MG63 (cell line): ENCODE measurements at regions not wholly inside any gene's neighbourhood (a gene's known extent, or its start where the extent isn't known, plus 50 kb on each side); places are given as distances from the start of the nearest gene placed in this dataset.

Experiments
- DNase-seq: peaks from one replicate; pipeline ENCODE4 v3.0.0-alpha.2; 2020
- H3K27me3 ChIP-seq: fragments of 250-450 bp; sonication (Bioruptor Pico); 2 replicates; pipeline ENCODE4 v1.5.1; 2020; ENCODE audit warnings: mild to moderate bottlenecking, moderate library complexity
- H3K36me3 ChIP-seq: fragments of 250-450 bp; sonication (Bioruptor Pico); 2 replicates; pipeline ENCODE4 v1.5.1; 2020; ENCODE audit warnings: mild to moderate bottlenecking, moderate library complexity
- H3K4me3 ChIP-seq: fragments of 250-450 bp; sonication (Bioruptor Pico); 2 replicates; pipeline ENCODE4 v1.5.1; 2020; ENCODE audit warnings: mild to moderate bottlenecking, moderate library complexity
- H3K9me3 ChIP-seq: fragments of 250-450 bp; sonication (Bioruptor Pico); 2 replicates; pipeline ENCODE4 v1.5.1; 2020; ENCODE audit warnings: mild to moderate bottlenecking, moderate library complexity

- H3K9me3 ChIP-seq, result no peaks in the 10 kb centered on the region; the same call in 1 of the 2 replicates
- no peak for DNase-seq
- H3K4me3 ChIP-seq, result no peak overlapping the region
- H3K36me3 ChIP-seq, result no peaks in the 10 kb centered on the region
- no peaks in the 10 kb centered on the region for H3K27me3 ChIP-seq
Observed at GRCh38 chr12:67852701-67853100, 136.5 kb upstream of the IFNG-AS1 start.

DNA sequence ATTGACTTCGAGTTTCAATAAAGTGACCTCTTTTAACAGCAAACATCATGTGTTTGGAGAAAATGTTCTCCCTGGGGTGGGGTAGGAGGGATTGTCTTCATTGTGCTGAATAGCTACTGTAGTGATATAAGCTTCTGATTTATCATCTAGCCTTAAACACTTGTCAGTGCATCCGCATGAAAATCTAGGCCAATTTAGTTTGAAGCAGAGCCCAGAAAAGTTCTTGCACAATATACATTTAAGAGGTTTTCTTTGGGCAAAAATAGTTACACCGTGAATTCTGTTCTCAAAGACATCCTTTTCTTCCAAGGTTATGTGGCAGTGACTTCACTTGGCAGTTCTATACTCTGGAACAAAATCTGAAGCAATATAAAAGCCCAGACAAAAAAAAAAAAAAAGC is 136.0 kb upstream of the IFNG-AS1 start:
- Histone ChIP-seq H3K27me3 (no peaks in the 10 kb centered on the region), H3K9me3 (peaks cover 2% of the 10 kb centered on the region; the same call in 1 of the 2 replicates), H3K36me3 (no peaks in the 10 kb centered on the region), H3K4me3 (no peak overlapping the region)
- no peak for DNase-seq

- H3K36me3 ChIP-seq, result no peaks in the 10 kb centered on the region
- no peak for DNase-seq
- peaks cover 2% of the 10 kb centered on the region; the same call in 1 of the 2 replicates for H3K9me3 ChIP-seq
- H3K27me3 ChIP-seq, result no peaks in the 10 kb centered on the region
- H3K4me3 ChIP-seq, result no peak overlapping the region
Observed at GRCh38 chr12:67854351-67854750, 134.9 kb upstream of the IFNG-AS1 start.

DNA sequence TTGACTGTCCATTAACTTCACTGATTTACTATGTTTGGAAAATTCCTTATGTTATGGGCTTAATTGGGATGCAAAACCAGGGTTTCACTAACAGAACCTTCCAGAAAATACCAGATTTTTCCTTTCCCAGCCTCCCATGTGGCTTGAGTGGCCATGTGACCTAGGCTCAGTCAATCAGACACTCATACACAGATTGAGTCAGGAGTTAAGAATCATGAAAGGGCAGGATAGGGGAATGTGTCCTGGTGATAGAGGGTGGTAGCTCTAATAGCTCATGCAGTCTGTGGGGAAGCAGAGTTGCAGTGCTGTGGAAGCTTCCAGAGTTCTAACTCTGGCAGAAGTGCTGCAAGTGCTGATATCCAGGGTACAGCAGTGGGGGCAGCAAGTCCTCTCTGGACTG is 134.1 kb upstream of the IFNG-AS1 start:
- Histone ChIP-seq H3K4me3 (no peak overlapping the region), H3K9me3 (peaks cover 2% of the 10 kb centered on the region; the same call in 1 of the 2 replicates), H3K27me3 (no peaks in the 10 kb centered on the region), H3K36me3 (no peaks in the 10 kb centered on the region)
- DNase-seq, result no peak

- no peak for DNase-seq
- Histone ChIP-seq H3K36me3 (no peaks in the 10 kb centered on the region), H3K9me3 (no peaks in the 10 kb centered on the region), H3K4me3 (no peak overlapping the region), H3K27me3 (no peaks in the 10 kb centered on the region)
Observed at GRCh38 chr12:67871231-67871630, 118.0 kb upstream of the IFNG-AS1 start.

- DNase-seq, result no peak
- Histone ChIP-seq H3K9me3 (no peaks in the 10 kb centered on the region), H3K4me3 (no peak overlapping the region), H3K36me3 (no peaks in the 10 kb centered on the region), H3K27me3 (no peaks in the 10 kb centered on the region)
Observed at GRCh38 chr12:67873355-67873754, 115.9 kb upstream of the IFNG-AS1 start.

GRCh38 chr12:67876305-67876915 is 112.8 kb upstream of the IFNG-AS1 start:
- DNase-seq, result no peak
- no peaks in the 10 kb centered on the region for H3K36me3 ChIP-seq
- H3K27me3 ChIP-seq, result no peaks in the 10 kb centered on the region
- H3K4me3 ChIP-seq, result no peak overlapping the region
- no peaks in the 10 kb centered on the region for H3K9me3 ChIP-seq

DNA sequence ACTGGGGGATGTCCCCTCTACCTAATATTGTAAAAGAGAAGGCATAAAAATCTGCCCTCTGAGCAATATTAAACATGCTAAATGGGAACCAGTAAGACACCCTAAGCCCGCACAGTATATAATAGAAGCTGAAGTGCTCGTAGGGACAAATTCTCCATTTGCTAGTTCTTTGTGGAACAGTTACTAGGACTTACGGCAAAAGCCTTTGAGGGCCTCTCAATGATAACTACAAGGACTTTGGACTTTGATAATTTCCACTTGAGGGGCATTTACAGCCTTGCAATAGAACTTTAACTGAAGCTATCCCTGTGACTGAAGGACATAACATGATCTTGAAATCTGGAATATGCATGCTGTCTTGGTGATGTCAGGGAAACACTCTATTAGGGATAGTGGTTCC is 111.5 kb upstream of the IFNG-AS1 start:
- DNase-seq, result no peak
- H3K4me3 ChIP-seq, result no peak overlapping the region
- no peaks in the 10 kb centered on the region for H3K9me3 ChIP-seq
- no peaks in the 10 kb centered on the region for H3K36me3 ChIP-seq
- no peaks in the 10 kb centered on the region for H3K27me3 ChIP-seq

- H3K36me3 ChIP-seq, result no peaks in the 10 kb centered on the region
- no peak overlapping the region for H3K4me3 ChIP-seq
- no peaks in the 10 kb centered on the region for H3K9me3 ChIP-seq
- no peaks in the 10 kb centered on the region for H3K27me3 ChIP-seq
- no peak for DNase-seq
Observed at GRCh38 chr12:67879937-67880336, 109.3 kb upstream of the IFNG-AS1 start.

GRCh38 chr12:67881565-67881964 is 107.7 kb upstream of the IFNG-AS1 start:
- H3K36me3 ChIP-seq, result no peaks in the 10 kb centered on the region
- no peak overlapping the region for H3K4me3 ChIP-seq
- H3K27me3 ChIP-seq, result no peaks in the 10 kb centered on the region; the same call in 1 of the 2 replicates
- no peaks in the 10 kb centered on the region for H3K9me3 ChIP-seq
- no peak for DNase-seq

GRCh38 chr12:67884596-67884995 is 104.7 kb upstream of the IFNG-AS1 start:
- H3K27me3 ChIP-seq, result no peaks in the 10 kb centered on the region; the same call in 1 of the 2 replicates
- no peak overlapping the region for H3K4me3 ChIP-seq
- DNase-seq, result no peak
- H3K36me3 ChIP-seq, result no peaks in the 10 kb centered on the region
- no peaks in the 10 kb centered on the region for H3K9me3 ChIP-seq

- H3K27me3 ChIP-seq, result no peaks in the 10 kb centered on the region; the same call in 1 of the 2 replicates
- no peak for DNase-seq
- no peaks in the 10 kb centered on the region for H3K36me3 ChIP-seq
- no peaks in the 10 kb centered on the region for H3K9me3 ChIP-seq
- no peak overlapping the region for H3K4me3 ChIP-seq
Observed at GRCh38 chr12:67885375-67886169, 103.7 kb upstream of the IFNG-AS1 start.

DNA sequence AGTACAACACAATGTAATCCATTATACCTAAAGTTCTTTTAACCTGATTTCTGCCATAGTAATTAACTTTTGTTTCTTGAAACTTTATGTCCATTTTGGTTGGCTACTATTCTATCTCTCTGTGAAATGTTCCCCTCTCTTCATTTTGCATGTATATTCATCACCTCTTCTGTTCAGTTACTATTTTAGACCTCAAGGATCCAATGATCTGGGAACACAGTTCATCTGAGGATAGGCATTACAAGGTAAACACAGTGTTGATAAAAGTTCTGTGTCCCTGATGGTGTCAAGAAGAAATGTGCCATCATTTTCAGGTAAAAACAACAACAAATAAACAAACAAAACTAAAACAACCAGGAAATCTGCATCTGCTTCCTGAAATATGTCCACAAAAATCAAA is 102.2 kb upstream of the IFNG-AS1 start:
- Histone ChIP-seq H3K4me3 (no peak overlapping the region), H3K9me3 (no peaks in the 10 kb centered on the region), H3K27me3 (no peaks in the 10 kb centered on the region; the same call in 1 of the 2 replicates), H3K36me3 (no peaks in the 10 kb centered on the region)
- DNase-seq, result no peak

- DNase-seq, result no peak
- Histone ChIP-seq H3K27me3 (no peaks in the 10 kb centered on the region; the same call in 1 of the 2 replicates), H3K9me3 (no peaks in the 10 kb centered on the region), H3K36me3 (no peaks in the 10 kb centered on the region), H3K4me3 (no peak overlapping the region)
Observed at GRCh38 chr12:67889931-67890330, 99.3 kb upstream of the IFNG-AS1 start.

DNA sequence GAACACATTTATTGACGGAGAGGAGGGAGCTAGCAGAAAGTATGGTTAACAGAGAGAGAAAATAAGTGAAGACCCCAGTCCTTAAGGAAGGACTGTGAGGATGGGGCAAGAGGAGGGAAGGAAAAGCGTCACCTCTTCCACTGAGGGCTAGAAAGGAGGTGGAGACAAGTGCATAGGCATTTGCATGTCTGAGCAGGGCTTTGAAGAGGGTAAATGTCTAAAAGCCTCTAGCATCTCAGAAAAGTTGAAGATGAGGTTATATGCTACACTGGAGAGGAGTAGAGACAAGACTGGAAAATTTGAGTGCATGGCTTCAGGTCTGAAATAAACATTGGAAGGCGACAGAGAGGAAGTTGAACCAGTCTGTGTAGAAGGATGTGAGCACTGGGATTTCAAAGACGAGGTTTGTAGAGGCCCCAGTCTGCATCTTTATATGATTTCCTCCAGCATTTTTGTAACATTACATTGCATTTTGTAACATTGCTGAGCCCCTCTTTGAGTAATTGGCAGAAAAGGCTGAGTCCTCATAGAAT is 98.5 kb upstream of the IFNG-AS1 start:
- H3K4me3 ChIP-seq, result no peak overlapping the region
- H3K36me3 ChIP-seq, result no peaks in the 10 kb centered on the region
- DNase-seq, result no peak
- H3K27me3 ChIP-seq, result no peaks in the 10 kb centered on the region; the same call in 1 of the 2 replicates
- H3K9me3 ChIP-seq, result no peaks in the 10 kb centered on the region

DNA sequence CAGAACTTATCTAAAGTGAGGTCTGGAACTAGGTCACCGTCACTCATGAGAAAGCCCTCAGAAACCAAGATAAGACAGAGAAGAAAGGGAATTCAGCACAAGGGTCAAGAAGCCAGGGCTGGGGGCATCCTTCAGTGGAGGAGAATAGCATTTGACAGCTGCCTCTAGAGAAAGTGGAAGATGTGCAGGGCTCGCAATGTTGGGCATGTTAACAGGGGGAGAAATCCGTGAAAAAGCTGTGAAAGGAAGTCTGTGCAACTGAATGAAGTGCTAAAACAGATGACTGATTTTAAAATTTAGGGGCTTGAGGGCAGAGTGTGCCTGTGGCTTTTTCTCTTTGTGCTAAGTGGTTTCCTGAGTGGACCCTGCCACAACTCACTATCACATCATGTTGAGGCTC is 97.7 kb upstream of the IFNG-AS1 start:
- H3K9me3 ChIP-seq, result no peaks in the 10 kb centered on the region
- H3K36me3 ChIP-seq, result no peaks in the 10 kb centered on the region
- no peak overlapping the region for H3K4me3 ChIP-seq
- DNase-seq, result no peak
- no peaks in the 10 kb centered on the region for H3K27me3 ChIP-seq

DNA sequence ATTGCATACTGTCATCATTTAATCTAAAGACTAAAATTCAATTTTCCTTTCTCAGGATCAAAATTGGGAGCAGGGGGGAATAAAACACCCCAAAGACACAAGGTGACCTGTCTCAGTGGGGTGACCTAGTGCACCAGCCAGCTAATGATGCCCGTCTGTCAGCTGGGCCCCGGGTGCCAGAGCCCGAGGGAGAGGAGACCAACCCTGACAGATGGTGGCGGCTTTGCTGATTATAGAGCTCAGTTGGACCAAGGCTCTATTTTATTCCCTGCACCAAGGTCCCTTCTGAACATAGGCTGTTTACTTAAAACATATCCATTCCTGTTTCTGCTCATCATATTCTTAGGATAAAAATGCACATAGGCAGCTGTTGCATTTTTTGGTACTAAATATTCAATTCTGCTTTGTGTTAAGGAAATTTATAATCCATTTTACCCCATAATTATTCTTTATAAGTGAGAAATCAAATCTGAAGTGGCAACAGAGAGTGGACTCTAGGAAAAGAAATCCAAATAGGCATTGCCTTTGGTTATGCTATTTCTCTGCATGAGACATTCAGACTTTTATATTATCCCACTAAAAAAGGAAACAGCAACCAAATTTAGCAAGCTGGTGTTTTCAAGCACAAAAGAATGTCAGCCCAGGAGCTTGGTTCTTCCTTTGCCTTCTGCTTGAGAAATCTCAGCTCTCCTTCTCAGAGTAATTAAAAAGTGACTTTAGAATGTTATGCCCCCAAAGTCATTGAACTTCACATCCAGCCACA is 96.8 kb upstream of the IFNG-AS1 start:
- no peaks in the 10 kb centered on the region for H3K27me3 ChIP-seq
- H3K9me3 ChIP-seq, result no peaks in the 10 kb centered on the region
- no peak for DNase-seq
- H3K4me3 ChIP-seq, result no peak overlapping the region
- no peaks in the 10 kb centered on the region for H3K36me3 ChIP-seq
